Peyer's patch (tissue), 4 donors: ENCODE measurements at regions not wholly inside any gene's neighbourhood (a gene's known extent, or its start where the extent isn't known, plus 50 kb on each side); places are given as distances from the start of the nearest gene placed in this dataset.
"Not testable (repeated sequence)": the region's sequence is repeated elsewhere in the genome, so short reads cannot be mapped to it uniquely, and the experiment has no call there.

Source experiments
- POLR2A ChIP-seq, 2 donors: fragments of 450-650 bp; IDR thresholded peaks; one replicate each; pipeline ENCODE4 v1.5.1; 2017; ENCODE audit warnings: antibody characterized with exemption in 2 of 2, mild to moderate bottlenecking in 2 of 2, moderate library complexity in 2 of 2
- TF ChIP-seq, protein P1 (sequence below), 6 experiments: fragments of 450-650 bp in 4 of 6; fragments of 200-600 bp in 2 of 6; sonication (generic) in 1 of 6; IDR thresholded peaks; one replicate each; pipeline ENCODE4 v1.5.1; 2017 to 2019; ENCODE audit warnings: antibody characterized with exemption in 6 of 6, mild to moderate bottlenecking in 3 of 6, moderate library complexity in 1 of 6

DNA sequence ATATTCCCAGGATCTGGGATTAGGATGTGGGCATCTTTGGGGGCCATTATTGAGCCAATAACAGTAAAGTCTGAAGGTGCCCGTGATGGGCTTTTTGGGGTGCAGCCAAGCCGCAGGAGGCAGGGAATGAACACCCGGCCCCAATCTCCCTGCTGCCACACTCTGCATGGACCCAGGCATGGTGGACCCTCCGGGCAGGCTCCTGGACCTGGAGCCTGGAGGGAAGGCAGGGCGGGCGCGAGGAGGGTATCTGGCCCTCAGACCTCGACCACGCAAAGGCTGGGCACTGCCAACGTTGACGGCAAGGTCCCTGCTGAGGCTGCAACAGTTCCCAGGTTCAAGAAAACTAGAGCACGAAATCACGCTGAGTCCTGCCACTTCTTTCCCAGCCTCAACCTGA, 150.9 kb upstream of the ZNF469 start:
- TF ChIP-seq, protein P1, sequence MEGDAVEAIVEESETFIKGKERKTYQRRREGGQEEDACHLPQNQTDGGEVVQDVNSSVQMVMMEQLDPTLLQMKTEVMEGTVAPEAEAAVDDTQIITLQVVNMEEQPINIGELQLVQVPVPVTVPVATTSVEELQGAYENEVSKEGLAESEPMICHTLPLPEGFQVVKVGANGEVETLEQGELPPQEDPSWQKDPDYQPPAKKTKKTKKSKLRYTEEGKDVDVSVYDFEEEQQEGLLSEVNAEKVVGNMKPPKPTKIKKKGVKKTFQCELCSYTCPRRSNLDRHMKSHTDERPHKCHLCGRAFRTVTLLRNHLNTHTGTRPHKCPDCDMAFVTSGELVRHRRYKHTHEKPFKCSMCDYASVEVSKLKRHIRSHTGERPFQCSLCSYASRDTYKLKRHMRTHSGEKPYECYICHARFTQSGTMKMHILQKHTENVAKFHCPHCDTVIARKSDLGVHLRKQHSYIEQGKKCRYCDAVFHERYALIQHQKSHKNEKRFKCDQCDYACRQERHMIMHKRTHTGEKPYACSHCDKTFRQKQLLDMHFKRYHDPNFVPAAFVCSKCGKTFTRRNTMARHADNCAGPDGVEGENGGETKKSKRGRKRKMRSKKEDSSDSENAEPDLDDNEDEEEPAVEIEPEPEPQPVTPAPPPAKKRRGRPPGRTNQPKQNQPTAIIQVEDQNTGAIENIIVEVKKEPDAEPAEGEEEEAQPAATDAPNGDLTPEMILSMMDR (IDR thresholded peaks at IDR 0.05) = not testable (repeated sequence)
- not testable (repeated sequence) for TF ChIP-seq POLR2A (IDR thresholded peaks at IDR 0.05)
